ENCODE measurements at regions not wholly inside any gene's neighbourhood (a gene's known extent, or its start where the extent isn't known, plus 50 kb on each side); places are given as distances from the start of the nearest gene placed in this dataset.
"Not testable (repeated sequence)": the region's sequence is repeated elsewhere in the genome, so short reads cannot be mapped to it uniquely, and the experiment has no call there.

GRCh38 chr9:113738496-113738892 is 137.6 kb upstream of the ZNF618 start:
- no peak for DNase-seq
- H3K4me3 ChIP-seq (ENCODE audit: low read length): no peak overlapping the region
- no peak overlapping the region for H3K23ac ChIP-seq (ENCODE audit: low read length)
- H3K4me2 ChIP-seq (ENCODE audit: low read length): no peak overlapping the region
- no peak overlapping the region for H2BK120ac ChIP-seq (ENCODE audit: low read depth, low read length)
- H3K27ac ChIP-seq (ENCODE audit: low read depth, low read length): no peak overlapping the region
- whole genome bisulfite sequencing (ENCODE audit: extremely low coverage, insufficient coverage, low lambda C conversion rate): no CpG with 5 or more reads among the region's 9 CpGs
- H2BK5ac ChIP-seq (ENCODE audit: low read length): no peak overlapping the region
- H3K36me3 ChIP-seq (ENCODE audit: control insufficient read depth, insufficient read depth, low read length): no peaks in the 10 kb centered on the region
- H4K8ac ChIP-seq (ENCODE audit: low read depth, low read length): no peak overlapping the region
- H3K4me1 ChIP-seq (ENCODE audit: control insufficient read depth, low read depth, low read length): no peaks in the 10 kb centered on the region
- no peak overlapping the region for H2AK5ac ChIP-seq (ENCODE audit: low read length)
- H3K79me1 ChIP-seq (ENCODE audit: low read length): no peaks in the 10 kb centered on the region
- no peak overlapping the region for H3K18ac ChIP-seq (ENCODE audit: low read length)
- no peak overlapping the region for H3K9ac ChIP-seq (ENCODE audit: low read length)
- no peak overlapping the region for H3K56ac ChIP-seq (ENCODE audit: low read length)
- H3K79me2 ChIP-seq (ENCODE audit: control insufficient read depth, insufficient read depth, low read length): no peaks in the 10 kb centered on the region
- no peak overlapping the region for H2BK15ac ChIP-seq (replicated peaks; ENCODE audit: low read depth)
- H3K4ac ChIP-seq (ENCODE audit: low read depth, low read length): no peak overlapping the region
- no peaks in the 10 kb centered on the region for H3K27me3 ChIP-seq (ENCODE audit: insufficient read depth, low read length, poor library complexity)
- H4K5ac ChIP-seq (ENCODE audit: low read length): no peak overlapping the region

GRCh38 chr9:113738893-113739604 is 137.1 kb upstream of the ZNF618 start:
- DNase-seq: peak; percentile 52
- Histone ChIP-seq H3K9ac (ENCODE audit: low read length) (no peak overlapping the region), H3K23ac (ENCODE audit: low read length) (no peak overlapping the region), H3K56ac (ENCODE audit: low read length) (no peak overlapping the region), H3K4ac (ENCODE audit: low read depth, low read length) (no peak overlapping the region), H3K36me3 (ENCODE audit: control insufficient read depth, insufficient read depth, low read length) (no peaks in the 10 kb centered on the region), H3K4me3 (ENCODE audit: low read length) (no peak overlapping the region), H3K79me1 (ENCODE audit: low read length) (no peaks in the 10 kb centered on the region), H3K4me1 (ENCODE audit: control insufficient read depth, low read depth, low read length) (no peaks in the 10 kb centered on the region), H2BK5ac (ENCODE audit: low read length) (no peak overlapping the region), H3K18ac (ENCODE audit: low read length) (no peak overlapping the region), H3K27me3 (ENCODE audit: insufficient read depth, low read length, poor library complexity) (no peaks in the 10 kb centered on the region), H2AK5ac (ENCODE audit: low read length) (no peak overlapping the region), H2BK120ac (ENCODE audit: low read depth, low read length) (no peak overlapping the region), H3K79me2 (ENCODE audit: control insufficient read depth, insufficient read depth, low read length) (no peaks in the 10 kb centered on the region), H2BK15ac (replicated peaks; ENCODE audit: low read depth) (no peak overlapping the region), H4K8ac (ENCODE audit: low read depth, low read length) (no peak overlapping the region), H3K27ac (ENCODE audit: low read depth, low read length) (no peak overlapping the region), H3K4me2 (ENCODE audit: low read length) (no peak overlapping the region), H4K5ac (ENCODE audit: low read length) (no peak overlapping the region)
- WGBS (ENCODE audit: extremely low coverage, insufficient coverage, low lambda C conversion rate): no CpG with 5 or more reads among the region's 6 CpGs

GRCh38 chr9:113739605-113740507 is 136.3 kb upstream of the ZNF618 start:
- H3K4ac ChIP-seq (ENCODE audit: low read depth, low read length): not testable (repeated sequence)

GRCh38 chr9:113740508-113741500 is 135.3 kb upstream of the ZNF618 start:
- H3K27me3 ChIP-seq (ENCODE audit: insufficient read depth, low read length, poor library complexity); H3K4ac ChIP-seq (ENCODE audit: low read depth, low read length); H3K4me1 ChIP-seq (ENCODE audit: control insufficient read depth, low read depth, low read length); H2BK15ac ChIP-seq (replicated peaks; ENCODE audit: low read depth); H3K79me2 ChIP-seq (ENCODE audit: control insufficient read depth, insufficient read depth, low read length); H3K23ac ChIP-seq (ENCODE audit: low read length); H2BK120ac ChIP-seq (ENCODE audit: low read depth, low read length); H3K79me1 ChIP-seq (ENCODE audit: low read length); H4K8ac ChIP-seq (ENCODE audit: low read depth, low read length); H3K9ac ChIP-seq (ENCODE audit: low read length); H2BK5ac ChIP-seq (ENCODE audit: low read length); H3K27ac ChIP-seq (ENCODE audit: low read depth, low read length); H3K18ac ChIP-seq (ENCODE audit: low read length); H4K5ac ChIP-seq (ENCODE audit: low read length); H3K4me2 ChIP-seq (ENCODE audit: low read length); H3K56ac ChIP-seq (ENCODE audit: low read length); H2AK5ac ChIP-seq (ENCODE audit: low read length); H3K36me3 ChIP-seq (ENCODE audit: control insufficient read depth, insufficient read depth, low read length); H3K4me3 ChIP-seq (ENCODE audit: low read length): not testable (repeated sequence)
- no CpG with 5 or more reads among the region's 8 CpGs for WGBS (ENCODE audit: extremely low coverage, insufficient coverage, low lambda C conversion rate)
- DNase-seq: peak; percentile 24

More at GRCh38 chr9:113739605-113740507, 136.3 kb upstream of the ZNF618 start:
- H3K23ac ChIP-seq (ENCODE audit: low read length); H3K56ac ChIP-seq (ENCODE audit: low read length); H3K36me3 ChIP-seq (ENCODE audit: control insufficient read depth, insufficient read depth, low read length); H2BK120ac ChIP-seq (ENCODE audit: low read depth, low read length); H4K8ac ChIP-seq (ENCODE audit: low read depth, low read length); H3K27me3 ChIP-seq (ENCODE audit: insufficient read depth, low read length, poor library complexity); H3K27ac ChIP-seq (ENCODE audit: low read depth, low read length); H3K4me2 ChIP-seq (ENCODE audit: low read length); H2BK5ac ChIP-seq (ENCODE audit: low read length); H3K79me1 ChIP-seq (ENCODE audit: low read length); H2AK5ac ChIP-seq (ENCODE audit: low read length); H3K4me1 ChIP-seq (ENCODE audit: control insufficient read depth, low read depth, low read length); H2BK15ac ChIP-seq (replicated peaks; ENCODE audit: low read depth); H4K5ac ChIP-seq (ENCODE audit: low read length); H3K79me2 ChIP-seq (ENCODE audit: control insufficient read depth, insufficient read depth, low read length); H3K4me3 ChIP-seq (ENCODE audit: low read length); DNase-seq; H3K18ac ChIP-seq (ENCODE audit: low read length); H3K9ac ChIP-seq (ENCODE audit: low read length): not testable (repeated sequence)
- no CpG with 5 or more reads among the region's 2 CpGs for WGBS (ENCODE audit: extremely low coverage, insufficient coverage, low lambda C conversion rate)

- WGBS (ENCODE audit: extremely low coverage, insufficient coverage, low lambda C conversion rate): no CpG with 5 or more reads among the region's 12 CpGs
Measured at GRCh38 chr9:113741886-113742854, 133.9 kb upstream of the ZNF618 start.

More at GRCh38 chr9:113741886-113742854, 133.9 kb upstream of the ZNF618 start:
- H4K5ac ChIP-seq (ENCODE audit: low read length): no peak overlapping the region
- no peaks in the 10 kb centered on the region for H3K36me3 ChIP-seq (ENCODE audit: control insufficient read depth, insufficient read depth, low read length)
- H3K27ac ChIP-seq (ENCODE audit: low read depth, low read length): no peak overlapping the region
- H4K8ac ChIP-seq (ENCODE audit: low read depth, low read length): no peak overlapping the region
- DNase-seq: peak; percentile 17
- H3K4me3 ChIP-seq (ENCODE audit: low read length): no peak overlapping the region
- no peaks in the 10 kb centered on the region for H3K79me2 ChIP-seq (ENCODE audit: control insufficient read depth, insufficient read depth, low read length)
- H3K79me1 ChIP-seq (ENCODE audit: low read length): no peaks in the 10 kb centered on the region
- no peaks in the 10 kb centered on the region for H3K27me3 ChIP-seq (ENCODE audit: insufficient read depth, low read length, poor library complexity)
- no peak overlapping the region for H2BK5ac ChIP-seq (ENCODE audit: low read length)
- H3K23ac ChIP-seq (ENCODE audit: low read length): no peak overlapping the region
- H3K4me2 ChIP-seq (ENCODE audit: low read length): no peak overlapping the region
- H3K18ac ChIP-seq (ENCODE audit: low read length): no peak overlapping the region
- no peak overlapping the region for H2AK5ac ChIP-seq (ENCODE audit: low read length)
- no peaks in the 10 kb centered on the region for H3K4me1 ChIP-seq (ENCODE audit: control insufficient read depth, low read depth, low read length)
- no peak overlapping the region for H2BK120ac ChIP-seq (ENCODE audit: low read depth, low read length)
- H2BK15ac ChIP-seq (replicated peaks; ENCODE audit: low read depth): no peak overlapping the region
- H3K9ac ChIP-seq (ENCODE audit: low read length): no peak overlapping the region
- no peak overlapping the region for H3K4ac ChIP-seq (ENCODE audit: low read depth, low read length)
- H3K56ac ChIP-seq (ENCODE audit: low read length): no peak overlapping the region
